Endothelial cell of umbilical vein (primary cell): ENCODE measurements at regions not wholly inside any gene's neighbourhood (a gene's known extent, or its start where the extent isn't known, plus 50 kb on each side); places are given as distances from the start of the nearest gene placed in this dataset.

Source experiments
- BruUV-seq: library from RNA; stranded (reverse); fragments of 400-500 nt; replicated peaks from 2 replicates; lab custom pipeline; 2021; lab: Mats Ljungman, UMichigan
- CTCF ChIA-PET: fragments of 300-600, 350-600 bp; sonication (Branson Sonifier 250); formaldehyde crosslinking; loops from one replicate; lab custom pipeline; 2021; ENCODE audit warnings: antibody characterized with exemption, inconsistent platforms; lab: Charles Lee
- POLR2A ChIA-PET: fragments of 300-600, 350-600 bp; sonication (Branson Sonifier 250); formaldehyde crosslinking; loops from one replicate; lab custom pipeline; 2021; ENCODE audit warnings: antibody characterized with exemption, inconsistent platforms; lab: Charles Lee
- DNase-seq: peaks from one replicate; pipeline ENCODE4 v3.0.0-alpha.2; 2011; ENCODE audit warnings: low read depth, low spot score
- FAIRE-seq: peaks from 2 replicates; lab custom pipeline; 2011; peaks lifted over from hg19 to GRCh38; lab: Jason Lieb, UNC
- H2AFZ ChIP-seq: 2 replicates; pipeline ENCODE4 v1.6.0; 2012; ENCODE audit warnings: low read depth, low read length, control low read depth, inconsistent platforms
- H3K27ac ChIP-seq: 2 replicates; pipeline ENCODE4 v1.5.1; 2011; ENCODE audit warnings: low read depth, mild to moderate bottlenecking, control low read depth, low read length, moderate library complexity; ENCODE audit not compliant: insufficient read depth
- H3K27me3 ChIP-seq, 2 experiments: 2 replicates each; pipeline versions ENCODE4 v1.6.0 to v1.6.1; 2011; ENCODE audit warnings: low read length in 2 of 2, mixed read lengths in 1 of 2; ENCODE audit not compliant: control insufficient read depth in 2 of 2, insufficient read depth in 2 of 2
- H3K36me3 ChIP-seq, 2 experiments: 2 replicates in 1 of 2; 3 replicates in 1 of 2; pipeline ENCODE4 v1.5.1; 2011; ENCODE audit warnings: low read length in 2 of 2, mild to moderate bottlenecking in 1 of 2, moderate library complexity in 1 of 2; ENCODE audit not compliant: control insufficient read depth in 2 of 2, insufficient read depth in 2 of 2; ENCODE audit errors: extremely low read depth in 1 of 2
- H3K4me1 ChIP-seq: 3 replicates; pipeline ENCODE4 v1.5.1; 2011; ENCODE audit warnings: mild to moderate bottlenecking, low read length; ENCODE audit not compliant: control insufficient read depth, insufficient read depth; ENCODE audit errors: extremely low read depth
- H3K4me2 ChIP-seq: 2 replicates; pipeline ENCODE4 v1.6.1; 2011; ENCODE audit warnings: low read length, control low read depth, mixed read lengths; ENCODE audit not compliant: insufficient read depth
- H3K4me3 ChIP-seq, 3 experiments: fragments of 200-600 bp in 1 of 3; sonication (generic), shearing (Covaris generic) in 1 of 3; replicated peaks in 1 of 3; 2 replicates each; pipeline ENCODE4 v1.5.1; 2011 to 2016; ENCODE audit warnings: control low read depth in 3 of 3, low read length in 3 of 3, mild to moderate bottlenecking in 2 of 3, inconsistent platforms in 1 of 3, low read depth in 1 of 3, moderate library complexity in 1 of 3; ENCODE audit not compliant: insufficient read depth in 1 of 3
- H3K79me2 ChIP-seq: 2 replicates; pipeline ENCODE4 v1.6.0; 2012; ENCODE audit warnings: low read length, inconsistent platforms; ENCODE audit not compliant: control insufficient read depth, insufficient read depth
- H3K9ac ChIP-seq: replicated peaks from 2 replicates; pipeline ENCODE3; 2011; ENCODE audit warnings: low read length, control low read depth; ENCODE audit not compliant: insufficient read depth; ENCODE audit errors: extremely low read depth
- H3K9me1 ChIP-seq: replicated peaks from 3 replicates; pipeline ENCODE4 v1.6.0; 2011; ENCODE audit warnings: mild to moderate bottlenecking, low read length; ENCODE audit not compliant: control insufficient read depth, insufficient read depth; ENCODE audit errors: extremely low read depth
- H3K9me3 ChIP-seq: replicated peaks from 2 replicates; pipeline ENCODE4 v1.5.1; 2012; ENCODE audit warnings: low read length, inconsistent platforms; ENCODE audit not compliant: control insufficient read depth, insufficient read depth
- H4K20me1 ChIP-seq: replicated peaks from 2 replicates; pipeline ENCODE3; 2011; ENCODE audit warnings: mild to moderate bottlenecking, low read length; ENCODE audit not compliant: control insufficient read depth, insufficient read depth; ENCODE audit errors: extremely low read depth
- EZH2 ChIP-seq: IDR thresholded peaks from 2 replicates; pipeline ENCODE4 v1.6.1; 2012; ENCODE audit warnings: borderline replicate concordance, low read depth, mild to moderate bottlenecking, moderate library complexity, low read length, inconsistent platforms; ENCODE audit not compliant: severe bottlenecking
- FOS ChIP-seq: IDR thresholded peaks from 2 replicates; pipeline ENCODE4 v1.6.1; 2011; ENCODE audit warnings: mild to moderate bottlenecking, low read length, moderate library complexity, borderline replicate concordance; ENCODE audit not compliant: insufficient read depth
- GATA2 ChIP-seq: IDR thresholded peaks from 2 replicates; pipeline ENCODE4 v1.7.0; 2011; ENCODE audit warnings: low read depth, mild to moderate bottlenecking, moderate library complexity, mixed read lengths, low read length; ENCODE audit not compliant: insufficient read length, insufficient read depth
- JUN ChIP-seq: IDR thresholded peaks from 2 replicates; pipeline ENCODE4 v1.6.1; 2011; ENCODE audit warnings: borderline replicate concordance, low read depth; ENCODE audit not compliant: insufficient read length, insufficient read depth
- MYC ChIP-seq: IDR thresholded peaks from one replicate; pipeline ENCODE4 v1.6.1; 2011; ENCODE audit warnings: mild to moderate bottlenecking, low read depth, low read length
- POLR2A ChIP-seq: IDR thresholded peaks from 2 replicates; pipeline ENCODE4 v1.6.1; 2012; ENCODE audit warnings: low read depth, mild to moderate bottlenecking, control low read depth, low read length
- POLR2AphosphoS5 ChIP-seq: IDR thresholded peaks from 2 replicates; pipeline ENCODE4 v1.6.1; 2012; ENCODE audit warnings: low read depth, mild to moderate bottlenecking, control low read depth, low read length, moderate library complexity; ENCODE audit not compliant: insufficient read depth
- dilution Hi-C: fragments of 300-500 bp; cut with MboI; formaldehyde crosslinking; loops from one replicate; pipeline ENCODE4 v1.15.0; 2019; ENCODE audit warnings: low sequenced_read_pairs; ENCODE audit not compliant: extremely low pct_ligation_motif_present
- intact Hi-C: fragments of 100-400 bp; cut with micrococcal nuclease; formaldehyde crosslinking; loops from one replicate; pipeline ENCODE4 v1.10.0; 2022
- TF ChIP-seq, protein P1 (sequence below): IDR thresholded peaks from 2 replicates; pipeline ENCODE4 v1.6.1; 2011; ENCODE audit not compliant: insufficient read depth, insufficient read length
- TF ChIP-seq, protein P2 (sequence below), 2 donors: IDR thresholded peaks; 1 replicate in 1 of 2; 2 replicates in 1 of 2; pipeline ENCODE4 v1.5.1; 2011; ENCODE audit warnings: low read length in 2 of 2, mild to moderate bottlenecking in 2 of 2, moderate library complexity in 2 of 2, control low read depth in 1 of 2, inconsistent platforms in 1 of 2, low read depth in 1 of 2; ENCODE audit not compliant: insufficient read depth in 1 of 2; ENCODE audit errors: extremely low read depth in 1 of 2

DNA sequence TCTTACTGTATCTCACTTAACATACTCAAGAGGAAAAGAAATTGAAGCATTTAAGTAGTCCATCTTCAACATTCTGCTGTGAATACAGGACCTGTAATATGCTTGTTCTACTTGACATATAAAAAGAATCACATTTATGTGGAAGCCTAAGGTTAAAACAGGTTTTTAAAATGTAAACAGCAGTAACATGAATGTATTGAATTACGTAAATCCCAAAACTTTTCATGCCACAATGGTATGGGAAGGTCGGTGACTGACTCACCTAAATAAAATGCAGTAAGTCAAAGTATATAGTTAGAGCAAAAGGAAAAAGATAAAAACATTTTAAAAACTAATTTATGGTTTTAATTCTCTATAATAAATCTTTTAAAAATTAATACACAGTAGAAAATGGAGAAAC, 115.7 kb upstream of the TJP1 start:
- no TSS peak for BruUV-seq
- Histone ChIP-seq H3K4me3 (no peak overlapping the region), H2AFZ (no peak overlapping the region), H3K9me1 (no peaks in the 10 kb centered on the region), H4K20me1 (no peaks in the 10 kb centered on the region), H3K9ac (no peak overlapping the region), H3K27ac (peak overlapping the region; percentile 28), H3K27me3 (no peaks in the 10 kb centered on the region), H3K4me1 (peaks cover 35% of the 10 kb centered on the region), H3K4me2 (peak overlapping the region; percentile 44), H3K36me3 (no peaks in the 10 kb centered on the region), H3K79me2 (no peaks in the 10 kb centered on the region), H3K9me3 (no peaks in the 10 kb centered on the region)
- FAIRE-seq (peak; percentile 35), DNase-seq (peak; percentile 27)
- POLR2A ChIA-PET = no interaction called here
- intact Hi-C loops (no loop called here), dilution Hi-C loops (no loop called here)
- TF ChIP-seq JUN = peak; percentile 14
- TF ChIP-seq POLR2A = no peak
- peak; percentile 19 for TF ChIP-seq FOS
- CTCF ChIA-PET = interaction anchor here (1.0 to 3.0 kb wide), 3 partner anchors 13 to 190 kb away, joined by 3 to 19 read pairs (median 15); no protein-coding TSS in a partner anchor

DNA sequence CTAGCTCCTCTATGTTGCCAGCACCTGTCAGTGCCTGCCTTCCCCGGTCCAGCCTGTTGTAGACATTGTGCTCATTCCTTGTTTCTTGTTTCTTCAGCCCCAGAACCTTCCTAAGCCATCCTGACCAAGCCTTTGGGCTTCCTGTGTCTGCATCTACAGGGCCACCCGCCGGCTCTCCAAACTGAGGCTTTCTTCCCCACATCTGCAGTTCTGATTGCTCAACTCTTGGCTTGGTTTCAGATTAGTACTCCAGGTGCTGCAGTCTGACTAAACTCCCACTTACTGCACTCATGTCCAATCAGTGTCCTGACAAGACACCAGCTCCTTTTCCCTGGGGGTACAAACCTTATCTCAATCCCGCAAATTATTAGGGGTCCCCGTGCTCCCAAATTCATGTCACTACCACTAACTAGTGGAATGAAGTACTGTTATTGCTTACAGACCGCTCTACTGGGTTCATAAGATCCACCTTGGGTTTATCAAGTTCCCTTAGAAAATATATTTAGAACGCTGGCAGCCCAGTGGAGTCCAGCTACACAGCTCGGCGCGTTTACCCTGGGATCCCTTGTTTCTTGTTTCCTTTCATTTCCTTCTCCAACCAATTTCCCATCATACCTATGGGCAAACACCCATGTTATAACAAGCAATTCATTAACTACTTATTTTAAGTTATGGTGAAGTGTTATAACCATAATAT, 114.2 kb upstream of the TJP1 start:
- Histone ChIP-seq H3K27ac (no peak overlapping the region), H3K27me3 (no peaks in the 10 kb centered on the region), H3K4me1 (peaks cover 35% of the 10 kb centered on the region), H3K79me2 (no peaks in the 10 kb centered on the region), H2AFZ (no peak overlapping the region), H3K9ac (no peak overlapping the region), H3K4me3 (no peak overlapping the region), H3K9me3 (no peaks in the 10 kb centered on the region), H3K9me1 (no peaks in the 10 kb centered on the region), H3K36me3 (no peaks in the 10 kb centered on the region), H3K4me2 (no peak overlapping the region), H4K20me1 (no peaks in the 10 kb centered on the region)
- DNase-seq (no peak), FAIRE-seq (no peak)
- intact Hi-C loops = no loop called here
- CTCF ChIA-PET = interaction anchor here (0.6 to 1.0 kb wide), 3 partner anchors 10 to 189 kb away, joined by 3 read pairs; no protein-coding TSS in a partner anchor
- dilution Hi-C loops = no loop called here
- BruUV-seq = no TSS peak
- TF ChIP-seq GATA2 (no peak), POLR2A (no peak), JUN (no peak), FOS (no peak), MYC (no peak), EZH2 (no peak), POLR2AphosphoS5 (no peak)
- TF ChIP-seq, protein P1, sequence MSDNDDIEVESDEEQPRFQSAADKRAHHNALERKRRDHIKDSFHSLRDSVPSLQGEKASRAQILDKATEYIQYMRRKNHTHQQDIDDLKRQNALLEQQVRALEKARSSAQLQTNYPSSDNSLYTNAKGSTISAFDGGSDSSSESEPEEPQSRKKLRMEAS = no peak
- TF ChIP-seq, protein P2, sequence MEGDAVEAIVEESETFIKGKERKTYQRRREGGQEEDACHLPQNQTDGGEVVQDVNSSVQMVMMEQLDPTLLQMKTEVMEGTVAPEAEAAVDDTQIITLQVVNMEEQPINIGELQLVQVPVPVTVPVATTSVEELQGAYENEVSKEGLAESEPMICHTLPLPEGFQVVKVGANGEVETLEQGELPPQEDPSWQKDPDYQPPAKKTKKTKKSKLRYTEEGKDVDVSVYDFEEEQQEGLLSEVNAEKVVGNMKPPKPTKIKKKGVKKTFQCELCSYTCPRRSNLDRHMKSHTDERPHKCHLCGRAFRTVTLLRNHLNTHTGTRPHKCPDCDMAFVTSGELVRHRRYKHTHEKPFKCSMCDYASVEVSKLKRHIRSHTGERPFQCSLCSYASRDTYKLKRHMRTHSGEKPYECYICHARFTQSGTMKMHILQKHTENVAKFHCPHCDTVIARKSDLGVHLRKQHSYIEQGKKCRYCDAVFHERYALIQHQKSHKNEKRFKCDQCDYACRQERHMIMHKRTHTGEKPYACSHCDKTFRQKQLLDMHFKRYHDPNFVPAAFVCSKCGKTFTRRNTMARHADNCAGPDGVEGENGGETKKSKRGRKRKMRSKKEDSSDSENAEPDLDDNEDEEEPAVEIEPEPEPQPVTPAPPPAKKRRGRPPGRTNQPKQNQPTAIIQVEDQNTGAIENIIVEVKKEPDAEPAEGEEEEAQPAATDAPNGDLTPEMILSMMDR (IDR thresholded peaks at IDR 0.05; ENCODE audit: extremely low read depth in 1 of 2, insufficient read depth in 1 of 2, low read depth in 1 of 2, low read length in 2 of 2) = no peak
- POLR2A ChIA-PET = no interaction called here
